GM23248 (cell line): ENCODE measurements at regions not wholly inside any gene's neighbourhood (a gene's known extent, or its start where the extent isn't known, plus 50 kb on each side); places are given as distances from the start of the nearest gene placed in this dataset.

Experiments
- EZH2 ChIP-seq: fragments of 200-600 bp; sonication (generic); IDR thresholded peaks from 2 replicates; pipeline ENCODE4 v1.6.1; 2018; ENCODE audit warnings: antibody characterized with exemption, mild to moderate bottlenecking; ENCODE audit not compliant: insufficient read depth, poor library complexity, severe bottlenecking
- EZH2phosphoT487 ChIP-seq: fragments of 200-600 bp; sonication (generic); IDR thresholded peaks from 2 replicates; pipeline ENCODE4 v1.6.1; 2018; ENCODE audit warnings: antibody characterized with exemption, moderate library complexity, mild to moderate bottlenecking, low read depth; ENCODE audit not compliant: insufficient read depth

DNA sequence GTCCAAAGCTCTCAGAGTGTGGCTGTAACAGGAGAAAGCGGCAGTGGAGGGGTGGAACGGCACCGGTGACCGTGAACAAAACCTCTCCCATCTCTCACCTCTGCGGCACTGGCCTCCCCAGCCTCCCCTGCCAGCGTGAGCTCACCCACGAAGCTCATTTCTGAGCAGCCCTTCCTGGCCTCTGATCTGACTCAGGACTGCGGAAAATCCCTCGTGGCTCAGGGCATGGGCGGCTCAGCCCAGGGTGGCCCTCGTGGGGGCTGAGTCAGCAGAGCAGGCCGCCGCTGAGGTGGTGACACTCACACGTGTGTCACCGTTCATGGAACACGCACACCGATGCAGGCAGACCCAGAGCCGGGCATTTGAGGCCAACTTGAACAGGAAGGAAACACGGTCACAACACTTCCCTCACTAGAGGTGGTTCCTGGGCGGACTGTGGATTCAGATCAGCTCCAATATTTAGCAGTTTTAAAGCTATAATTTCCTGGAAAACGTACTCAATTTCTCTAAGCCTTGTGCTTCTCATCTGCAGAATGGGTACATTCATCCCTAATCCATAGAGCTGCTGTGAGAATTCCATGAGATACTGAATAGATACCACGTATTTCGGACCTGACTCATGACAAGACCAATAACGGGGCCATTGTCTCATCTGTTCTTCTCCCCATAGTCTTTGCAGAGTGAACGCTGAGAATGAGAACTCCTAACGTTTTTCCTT is 115.0 kb upstream of the TMPRSS2 start:
- no peak for TF ChIP-seq EZH2
- no peak for TF ChIP-seq EZH2phosphoT487
